ENCODE measurements at regions not wholly inside any gene's neighbourhood (a gene's known extent, or its start where the extent isn't known, plus 50 kb on each side); places are given as distances from the start of the nearest gene placed in this dataset.

GRCh38 chr6:94074764-94075163 lies 655.4 kb upstream of the EPHA7 start:
- intact Hi-C loops (cut with DNase I; ENCODE audit: low total_unique reads): no loop called here
- Histone ChIP-seq H3K4me1 (no peaks in the 10 kb centered on the region), H3K9me3 (no peaks in the 10 kb centered on the region), H3K27me3 (no peaks in the 10 kb centered on the region), H3K4me3 (no peak overlapping the region), H3K36me3 (no peaks in the 10 kb centered on the region), H3K27ac (no peak overlapping the region)
- TF ChIP-seq CTCF (IDR thresholded peaks at IDR 0.05 in 4 of 5, conservative IDR thresholded peaks at IDR 0.05 in 1 of 5): no peak
- TF ChIP-seq POLR2A (IDR thresholded peaks at IDR 0.05): no peak
- no peak for DNase-seq
- ATAC-seq: no peak
- in situ Hi-C loops (cut with MboI; ENCODE audit: low sequenced_read_pairs in 4 of 4): no loop called here

- H3K36me3 ChIP-seq: no peaks in the 10 kb centered on the region
- no peak overlapping the region for H3K4me3 ChIP-seq
- ATAC-seq: no peak
- in situ Hi-C loops (cut with MboI; ENCODE audit: low sequenced_read_pairs in 4 of 4) (no loop called here), intact Hi-C loops (cut with DNase I; ENCODE audit: low total_unique reads) (no loop called here)
- TF ChIP-seq POLR2A (IDR thresholded peaks at IDR 0.05) (no peak), CTCF (IDR thresholded peaks at IDR 0.05 in 4 of 5, conservative IDR thresholded peaks at IDR 0.05 in 1 of 5) (no peak)
- H3K27me3 ChIP-seq: no peaks in the 10 kb centered on the region
- DNase-seq: no peak
- H3K27ac ChIP-seq: no peak overlapping the region
- no peaks in the 10 kb centered on the region for H3K4me1 ChIP-seq
- no peaks in the 10 kb centered on the region for H3K9me3 ChIP-seq
Measured at GRCh38 chr6:94071835-94072234, 652.5 kb upstream of the EPHA7 start.

- H3K27ac ChIP-seq: no peak overlapping the region
- in situ Hi-C loops (cut with MboI; ENCODE audit: low sequenced_read_pairs in 4 of 4): no loop called here
- no peaks in the 10 kb centered on the region for H3K9me3 ChIP-seq
- no peaks in the 10 kb centered on the region for H3K36me3 ChIP-seq
- no peak overlapping the region for H3K4me3 ChIP-seq
- no peak for ATAC-seq
- intact Hi-C loops (cut with DNase I; ENCODE audit: low total_unique reads): no loop called here
- H3K4me1 ChIP-seq: no peaks in the 10 kb centered on the region
- no peaks in the 10 kb centered on the region for H3K27me3 ChIP-seq
- DNase-seq: no peak
- TF ChIP-seq CTCF (IDR thresholded peaks at IDR 0.05 in 4 of 5, conservative IDR thresholded peaks at IDR 0.05 in 1 of 5): no peak
- no peak for TF ChIP-seq POLR2A (IDR thresholded peaks at IDR 0.05)
Measured at GRCh38 chr6:94065707-94066337, 646.5 kb upstream of the EPHA7 start.

- TF ChIP-seq POLR2A (IDR thresholded peaks at IDR 0.05): no peak
- no peak for TF ChIP-seq CTCF (IDR thresholded peaks at IDR 0.05 in 4 of 5, conservative IDR thresholded peaks at IDR 0.05 in 1 of 5)
- no peak for DNase-seq
- intact Hi-C loops (cut with DNase I; ENCODE audit: low total_unique reads): no loop called here
- no peak overlapping the region for H3K27ac ChIP-seq
- in situ Hi-C loops (cut with MboI; ENCODE audit: low sequenced_read_pairs in 4 of 4): no loop called here
- no peaks in the 10 kb centered on the region for H3K4me1 ChIP-seq
- H3K9me3 ChIP-seq: no peaks in the 10 kb centered on the region
- H3K27me3 ChIP-seq: no peaks in the 10 kb centered on the region
- H3K36me3 ChIP-seq: no peaks in the 10 kb centered on the region
- ATAC-seq: no peak
- no peak overlapping the region for H3K4me3 ChIP-seq
Measured at GRCh38 chr6:94052749-94053148, 633.4 kb upstream of the EPHA7 start.

GRCh38 chr6:94050515-94050914 lies 631.2 kb upstream of the EPHA7 start:
- ATAC-seq (no peak), DNase-seq (no peak)
- Histone ChIP-seq H3K4me3 (no peak overlapping the region), H3K4me1 (no peaks in the 10 kb centered on the region), H3K9me3 (no peaks in the 10 kb centered on the region), H3K27me3 (no peaks in the 10 kb centered on the region), H3K27ac (no peak overlapping the region), H3K36me3 (no peaks in the 10 kb centered on the region)
- in situ Hi-C loops (cut with MboI; ENCODE audit: low sequenced_read_pairs in 4 of 4) (no loop called here), intact Hi-C loops (cut with DNase I; ENCODE audit: low total_unique reads) (no loop called here)
- TF ChIP-seq POLR2A (IDR thresholded peaks at IDR 0.05) (no peak), CTCF (IDR thresholded peaks at IDR 0.05 in 4 of 5, conservative IDR thresholded peaks at IDR 0.05 in 1 of 5) (no peak)

Data from gastrocnemius medialis (tissue), 4 donors.